ENCODE measurements at regions not wholly inside any gene's neighbourhood (a gene's known extent, or its start where the extent isn't known, plus 50 kb on each side); places are given as distances from the start of the nearest gene placed in this dataset.

- no peak overlapping the region for H4K5ac ChIP-seq (ENCODE audit: insufficient read length, low read depth, low read length)
- TF ChIP-seq SAP30 (IDR thresholded peaks at IDR 0.05; ENCODE audit: insufficient read depth, insufficient replicate concordance, low read length): no peak
- TF ChIP-seq CBX5 (IDR thresholded peaks at IDR 0.05; ENCODE audit: low read depth, low read length): no peak
- TF ChIP-seq SUZ12 (IDR thresholded peaks at IDR 0.05; ENCODE audit: low read length): no peak
- TF ChIP-seq TBP (IDR thresholded peaks at IDR 0.05; ENCODE audit: low read depth, low read length): no peak
- TF ChIP-seq RBBP5 (IDR thresholded peaks at IDR 0.05; ENCODE audit: borderline replicate concordance, low read depth, low read length): no peak
- no peak for TF ChIP-seq BCL11A (IDR thresholded peaks at IDR 0.05; ENCODE audit: low read depth in 2 of 2, low read length in 2 of 2)
- no peak for TF ChIP-seq E2F6 (IDR thresholded peaks at IDR 0.05)
- TF ChIP-seq FOSL1 (IDR thresholded peaks at IDR 0.05; ENCODE audit: insufficient read depth, low read depth, low read length): no peak
- no peak for TF ChIP-seq BRCA1 (IDR thresholded peaks at IDR 0.05; ENCODE audit: low read depth, low read length)
- no peak for TF ChIP-seq SP4 (IDR thresholded peaks at IDR 0.05; ENCODE audit: low read length)
- TF ChIP-seq JUND (IDR thresholded peaks at IDR 0.05; ENCODE audit: low read length): no peak
- TF ChIP-seq KDM5A (IDR thresholded peaks at IDR 0.05; ENCODE audit: low read length): no peak
- no peak for TF ChIP-seq CBX8 (IDR thresholded peaks at IDR 0.05; ENCODE audit: borderline replicate concordance, low read depth, low read length)
- no peak for TF ChIP-seq MAX (IDR thresholded peaks at IDR 0.05)
- CTCF ChIA-PET (ENCODE audit: partially characterized antibody): interaction anchor here (0.9 kb wide), 1 partner anchor 156 kb away, joined by 3 read pairs; no protein-coding TSS in a partner anchor
- no peak overlapping the region for H3K27ac ChIP-seq (ENCODE audit: low read depth, low read length)
- no peak overlapping the region for H2BK12ac ChIP-seq (ENCODE audit: low read depth, low read length)
- H3K27me3 ChIP-seq (replicated peaks in 1 of 4; ENCODE audit: control insufficient read depth in 3 of 4, extremely low read depth in 1 of 4, insufficient read depth in 3 of 4, low read length in 3 of 4): no peaks in the 10 kb centered on the region
- no peaks in the 10 kb centered on the region for H3K23me2 ChIP-seq (ENCODE audit: low read depth, low read length)
- H3K79me2 ChIP-seq (ENCODE audit: control insufficient read depth in 1 of 2, insufficient read depth in 2 of 2, low read length in 2 of 2): no peaks in the 10 kb centered on the region
- no peak overlapping the region for H3K23ac ChIP-seq (ENCODE audit: insufficient read length)
- H2BK20ac ChIP-seq (ENCODE audit: low read length): no peak overlapping the region
- no peak overlapping the region for H3K18ac ChIP-seq (ENCODE audit: extremely low read depth, low read length)
- H3K79me1 ChIP-seq (ENCODE audit: low read depth, low read length): no peaks in the 10 kb centered on the region
- POLR2A ChIA-PET (ENCODE audit: partially characterized antibody): no interaction called here
- no peak overlapping the region for H3K4ac ChIP-seq (replicated peaks; ENCODE audit: insufficient read length, low read depth, low read length)
- no peak for DNase-seq (ENCODE audit: low read depth in 1 of 2, low spot score in 2 of 2)
- no peak overlapping the region for H3K4me2 ChIP-seq (ENCODE audit: insufficient read depth in 1 of 2, low read depth in 2 of 2, low read length in 2 of 2)
- no peak overlapping the region for H2AFZ ChIP-seq (ENCODE audit: low read length)
- H2BK5ac ChIP-seq (ENCODE audit: low read depth, low read length): no peak overlapping the region
- no peaks in the 10 kb centered on the region for H3K4me1 ChIP-seq (replicated peaks in 1 of 4; ENCODE audit: control insufficient read depth in 3 of 4, insufficient read depth in 4 of 4, low read length in 3 of 4)
- no peak overlapping the region for H3K4me3 ChIP-seq (ENCODE audit: extremely low read depth in 1 of 4, insufficient read depth in 2 of 4, low read depth in 3 of 4, low read length in 4 of 4)
- H2BK120ac ChIP-seq (replicated peaks; ENCODE audit: low read depth, low read length): no peak overlapping the region
- H3K36me3 ChIP-seq (ENCODE audit: control insufficient read depth in 2 of 4, insufficient read depth in 4 of 4, low read length in 3 of 4): no peaks in the 10 kb centered on the region
- 96% methylated on average over 2 of the region's 2 CpGs; no CpG with 5 or more reads in 1 of the 2 experiments for WGBS, 2 experiments (ENCODE audit: extremely low coverage in 1 of 2, insufficient coverage in 1 of 2, insufficient read length in 1 of 2, insufficient replicate concordance in 2 of 2, low coverage in 1 of 2, low lambda C conversion rate in 2 of 2, missing lambda C conversion rate in 1 of 2)
- H4K20me1 ChIP-seq (replicated peaks in 1 of 2; ENCODE audit: control insufficient read depth in 1 of 2, insufficient read depth in 2 of 2, low read length in 2 of 2): no peaks in the 10 kb centered on the region
- no peak overlapping the region for H2AK5ac ChIP-seq (ENCODE audit: low read depth, low read length)
- H3K56ac ChIP-seq (replicated peaks; ENCODE audit: insufficient read length, low read depth, low read length): no peak overlapping the region
- no peak overlapping the region for H4K91ac ChIP-seq (replicated peaks; ENCODE audit: insufficient read length, low read length)
- no peak overlapping the region for H3K14ac ChIP-seq (ENCODE audit: insufficient read length)
- no peak overlapping the region for H2BK15ac ChIP-seq (ENCODE audit: low read length)
- no peak overlapping the region for H3K9ac ChIP-seq (replicated peaks in 1 of 4; ENCODE audit: extremely low read depth in 1 of 4, low read depth in 3 of 4, low read length in 3 of 4)
- no peak overlapping the region for H4K8ac ChIP-seq (ENCODE audit: extremely low read depth, insufficient read depth, low read length)
- H3K9me3 ChIP-seq (ENCODE audit: insufficient read depth in 2 of 2, low read depth in 1 of 2, low read length in 1 of 2): no peaks in the 10 kb centered on the region
- FAIRE-seq: no peak
Measured at GRCh38 chr14:53695692-53696214, 260.9 kb downstream of the BMP4 start.

Measured in H1 (cell line).